ENCODE measurements at regions not wholly inside any gene's neighbourhood (a gene's known extent, or its start where the extent isn't known, plus 50 kb on each side); places are given as distances from the start of the nearest gene placed in this dataset.
"Not testable (repeated sequence)": the region's sequence is repeated elsewhere in the genome, so short reads cannot be mapped to it uniquely, and the experiment has no call there.

DNA sequence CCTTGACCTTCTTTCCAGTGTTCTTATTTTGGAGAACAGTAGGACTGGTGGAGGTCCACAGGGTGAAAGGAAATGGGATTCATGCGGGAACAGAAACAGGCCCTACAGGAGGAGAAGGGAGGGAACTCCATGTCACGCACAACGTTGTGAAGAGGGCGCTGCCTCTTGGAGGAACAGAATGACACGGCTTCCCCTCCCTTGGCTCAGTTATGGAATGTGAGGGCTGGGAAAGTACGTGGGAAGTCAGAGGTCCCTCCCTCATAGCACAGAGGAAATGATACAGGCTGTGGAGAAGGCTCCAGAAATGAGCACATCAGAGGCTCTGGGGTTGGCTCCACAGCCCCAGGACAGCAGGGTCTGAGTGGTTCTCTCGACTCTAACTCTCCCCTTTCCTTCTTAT lies 49.9 kb upstream of the PROP1 start:
- not testable (repeated sequence) for TF ChIP-seq POLR2A, POLR2AphosphoS5 (IDR thresholded peaks at IDR 0.05)
- TF ChIP-seq, protein P1, sequence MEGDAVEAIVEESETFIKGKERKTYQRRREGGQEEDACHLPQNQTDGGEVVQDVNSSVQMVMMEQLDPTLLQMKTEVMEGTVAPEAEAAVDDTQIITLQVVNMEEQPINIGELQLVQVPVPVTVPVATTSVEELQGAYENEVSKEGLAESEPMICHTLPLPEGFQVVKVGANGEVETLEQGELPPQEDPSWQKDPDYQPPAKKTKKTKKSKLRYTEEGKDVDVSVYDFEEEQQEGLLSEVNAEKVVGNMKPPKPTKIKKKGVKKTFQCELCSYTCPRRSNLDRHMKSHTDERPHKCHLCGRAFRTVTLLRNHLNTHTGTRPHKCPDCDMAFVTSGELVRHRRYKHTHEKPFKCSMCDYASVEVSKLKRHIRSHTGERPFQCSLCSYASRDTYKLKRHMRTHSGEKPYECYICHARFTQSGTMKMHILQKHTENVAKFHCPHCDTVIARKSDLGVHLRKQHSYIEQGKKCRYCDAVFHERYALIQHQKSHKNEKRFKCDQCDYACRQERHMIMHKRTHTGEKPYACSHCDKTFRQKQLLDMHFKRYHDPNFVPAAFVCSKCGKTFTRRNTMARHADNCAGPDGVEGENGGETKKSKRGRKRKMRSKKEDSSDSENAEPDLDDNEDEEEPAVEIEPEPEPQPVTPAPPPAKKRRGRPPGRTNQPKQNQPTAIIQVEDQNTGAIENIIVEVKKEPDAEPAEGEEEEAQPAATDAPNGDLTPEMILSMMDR (IDR thresholded peaks at IDR 0.05 in 8 of 11, conservative IDR thresholded peaks at IDR 0.05 in 3 of 11), result not testable (repeated sequence)

Data from spleen (tissue), 7 donors.